Choroid plexus epithelial cell (primary cell): ENCODE measurements at regions not wholly inside any gene's neighbourhood (a gene's known extent, or its start where the extent isn't known, plus 50 kb on each side); places are given as distances from the start of the nearest gene placed in this dataset.
"Not testable (repeated sequence)": the region's sequence is repeated elsewhere in the genome, so short reads cannot be mapped to it uniquely, and the experiment has no call there.

Experiments
- DNase-seq: peaks from one replicate; pipeline ENCODE4 v3.0.0-alpha.2; 2010; ENCODE audit warnings: low read depth
- H3K4me3 ChIP-seq: 2 replicates; pipeline ENCODE4 v1.5.1; 2011; ENCODE audit warnings: low read depth, mild to moderate bottlenecking, control low read depth, low read length, moderate library complexity
- CTCF ChIP-seq: conservative IDR thresholded peaks from 2 replicates; pipeline ENCODE4 v1.5.1; 2011; ENCODE audit warnings: low read depth, mild to moderate bottlenecking, control low read depth, inconsistent platforms, low read length, moderate library complexity

- no peak for DNase-seq
- H3K4me3 ChIP-seq, result no peak overlapping the region
- TF ChIP-seq CTCF, result no peak
Observed at GRCh38 chr9:86578722-86579121, 224.5 kb upstream of the TUT7 start.

- DNase-seq, result no peak
- no peak overlapping the region for H3K4me3 ChIP-seq
- no peak for TF ChIP-seq CTCF
Observed at GRCh38 chr9:86577420-86578333, 223.5 kb upstream of the TUT7 start.

GRCh38 chr9:86575825-86576525 lies 221.8 kb upstream of the TUT7 start:
- no peak for DNase-seq
- TF ChIP-seq CTCF, result no peak
- H3K4me3 ChIP-seq, result no peak overlapping the region

- H3K4me3 ChIP-seq, result no peak overlapping the region
- TF ChIP-seq CTCF, result no peak
- DNase-seq, result no peak
Observed at GRCh38 chr9:86575137-86575536, 220.9 kb upstream of the TUT7 start.

- H3K4me3 ChIP-seq, result no peak overlapping the region
- no peak for DNase-seq
Observed at GRCh38 chr9:86573886-86574285, 219.7 kb upstream of the TUT7 start.

GRCh38 chr9:86572904-86573303 lies 218.7 kb upstream of the TUT7 start:
- no peak for TF ChIP-seq CTCF
- DNase-seq, result no peak
- no peak overlapping the region for H3K4me3 ChIP-seq

More at GRCh38 chr9:86573886-86574285, 219.7 kb upstream of the TUT7 start:
- no peak for TF ChIP-seq CTCF

- H3K4me3 ChIP-seq, DNase-seq: not testable (repeated sequence)
Observed at GRCh38 chr9:86565603-86566002, 211.4 kb upstream of the TUT7 start.
